PC-3 (cell line): ENCODE measurements at regions not wholly inside any gene's neighbourhood (a gene's known extent, or its start where the extent isn't known, plus 50 kb on each side); places are given as distances from the start of the nearest gene placed in this dataset.

ENCODE experiments used
- CTCF ChIP-seq: fragments of 300-600 bp; sonication (generic); conservative IDR thresholded peaks from 2 replicates; pipeline ENCODE4 v1.5.1; 2017; ENCODE audit warnings: antibody characterized with exemption, low read depth, mild to moderate bottlenecking, low read length
- EZH2 ChIP-seq: fragments of 300-600 bp; sonication (generic); IDR thresholded peaks from one replicate; pipeline ENCODE4 v1.6.1; 2017; ENCODE audit warnings: antibody characterized with exemption, mild to moderate bottlenecking, low read length; ENCODE audit not compliant: unreplicated experiment

DNA sequence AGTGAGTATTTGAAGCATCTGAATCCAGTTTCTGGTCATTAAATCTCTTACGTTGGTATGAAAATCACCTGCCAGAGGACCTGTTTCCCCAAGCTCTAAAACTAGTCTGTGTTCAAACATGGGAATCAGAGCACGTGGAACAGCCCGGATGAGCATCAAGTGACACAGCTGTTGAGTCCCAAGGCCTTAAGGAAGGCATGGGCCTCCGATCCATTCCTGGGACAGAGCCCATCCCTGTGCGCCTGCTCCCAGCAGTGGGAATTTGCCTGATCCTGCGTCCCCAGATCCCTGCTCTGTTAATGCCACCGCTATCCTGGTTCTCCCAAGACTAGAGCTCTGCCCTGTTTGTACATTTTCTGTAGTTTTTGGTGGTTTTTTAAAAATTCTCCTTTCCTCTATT, 68.4 kb upstream of the FBXO28 start:
- TF ChIP-seq CTCF (no peak), EZH2 (no peak)
